Ureter (tissue), 1 donor: ENCODE measurements at regions not wholly inside any gene's neighbourhood (a gene's known extent, or its start where the extent isn't known, plus 50 kb on each side); places are given as distances from the start of the nearest gene placed in this dataset.
"Not testable (repeated sequence)": the region's sequence is repeated elsewhere in the genome, so short reads cannot be mapped to it uniquely, and the experiment has no call there.

Experiments used
- DNase-seq: peaks from one replicate; pipeline ENCODE4 v3.0.0-alpha.2; 2020; ENCODE audit warnings: low spot score
- donor health status: DM: yes; HTN: yes; CAD: no.

DNA sequence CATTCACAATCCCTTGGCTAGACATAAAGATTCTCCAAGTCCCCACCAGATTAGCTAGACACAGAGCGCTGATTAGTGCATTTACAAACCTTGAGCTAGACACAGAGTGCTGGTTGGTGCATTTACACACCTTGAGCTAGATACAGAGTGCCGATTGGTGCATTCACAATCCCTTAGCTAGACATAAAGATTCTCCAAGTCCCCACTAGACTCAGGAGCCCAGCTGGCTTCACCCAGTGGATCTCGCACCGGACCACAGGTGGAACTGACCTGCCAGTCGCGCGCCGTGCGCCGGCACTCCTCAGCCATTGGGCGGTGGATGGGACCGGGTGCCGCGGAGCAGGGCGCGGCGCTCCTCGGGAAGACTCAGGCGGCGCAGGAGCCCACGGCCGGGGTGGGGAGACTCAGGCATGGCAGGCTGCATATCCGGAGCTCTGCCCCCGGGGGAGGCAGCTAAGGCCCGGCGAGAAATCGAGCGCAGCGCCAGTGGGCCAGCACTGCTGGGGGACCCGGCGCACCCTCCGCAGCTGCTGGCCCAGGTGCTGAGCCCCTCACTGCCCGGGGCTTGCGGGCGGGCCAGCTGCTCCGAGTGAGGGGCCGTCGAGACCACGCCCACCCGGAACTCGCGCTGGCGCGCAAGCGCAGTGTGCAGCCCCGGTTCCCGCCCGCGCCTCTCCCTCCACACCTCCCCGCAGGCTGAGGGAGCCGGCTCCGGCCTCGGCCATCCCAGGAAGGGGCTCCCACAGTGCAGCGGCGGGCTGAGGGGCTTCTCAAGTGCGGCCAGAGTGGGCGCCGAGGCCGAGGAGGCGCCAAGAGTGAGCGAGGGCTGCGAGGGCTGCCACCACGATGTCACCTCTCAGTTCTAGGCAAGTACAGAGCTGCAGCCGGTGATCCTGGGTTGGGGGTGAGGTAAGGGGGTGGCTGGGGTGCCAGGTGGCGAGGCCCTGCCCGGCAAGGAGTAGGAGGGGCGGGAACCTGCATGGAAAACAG lies 773.7 kb upstream of the CITED2 start:
- DNase-seq, result not testable (repeated sequence)

DNA sequence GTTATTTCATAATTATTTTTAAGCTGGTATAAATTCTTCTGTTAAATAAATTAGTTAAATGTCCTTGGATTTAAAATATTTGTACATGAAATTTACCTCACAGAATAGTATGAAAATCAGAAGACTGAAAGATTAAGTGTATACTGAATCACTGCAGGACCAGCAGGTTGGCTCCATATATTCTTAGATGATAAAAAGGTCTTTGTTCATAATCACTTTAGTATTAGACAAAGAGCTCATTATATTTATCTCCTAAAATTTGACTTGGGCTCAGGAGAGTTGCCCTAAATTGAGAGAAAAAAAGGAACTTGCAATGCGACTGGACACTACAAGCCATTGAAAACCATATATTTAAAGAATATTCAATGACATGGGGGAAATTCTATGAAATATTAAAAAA lies 766.4 kb upstream of the CITED2 start:
- no peak for DNase-seq

DNA sequence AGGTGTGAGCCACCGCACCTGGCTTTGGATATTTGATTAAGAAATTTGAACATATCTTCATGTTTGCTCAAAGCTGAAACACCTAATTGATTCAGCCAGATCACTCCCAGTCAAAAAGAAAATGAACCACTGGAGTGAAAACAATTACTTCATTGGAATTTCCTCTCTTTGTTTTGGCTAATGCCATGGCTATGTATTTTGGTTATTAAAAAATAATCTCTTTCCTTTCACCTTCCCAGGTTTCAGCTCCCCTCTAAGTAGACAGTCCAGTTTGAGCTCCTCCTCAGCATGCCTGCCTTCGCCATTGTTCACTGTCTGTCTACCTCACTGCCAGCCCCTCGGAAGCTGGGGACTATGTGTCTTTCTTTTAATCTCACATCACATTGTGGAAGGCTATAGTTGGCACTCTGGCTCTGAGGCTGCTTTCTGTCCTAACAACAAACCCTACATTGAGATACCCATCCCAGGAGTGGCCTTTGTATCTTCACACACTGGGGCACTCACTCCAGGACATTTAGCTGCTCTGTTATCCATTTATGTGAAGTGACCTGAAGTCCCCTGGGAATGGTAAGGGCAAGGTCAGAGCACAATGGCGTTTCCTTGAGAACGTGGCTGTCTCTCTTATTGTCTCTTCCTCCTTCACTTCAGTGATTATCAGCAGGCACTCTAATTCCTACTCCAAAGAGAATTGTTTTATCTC lies 764.0 kb upstream of the CITED2 start:
- no peak for DNase-seq

DNA sequence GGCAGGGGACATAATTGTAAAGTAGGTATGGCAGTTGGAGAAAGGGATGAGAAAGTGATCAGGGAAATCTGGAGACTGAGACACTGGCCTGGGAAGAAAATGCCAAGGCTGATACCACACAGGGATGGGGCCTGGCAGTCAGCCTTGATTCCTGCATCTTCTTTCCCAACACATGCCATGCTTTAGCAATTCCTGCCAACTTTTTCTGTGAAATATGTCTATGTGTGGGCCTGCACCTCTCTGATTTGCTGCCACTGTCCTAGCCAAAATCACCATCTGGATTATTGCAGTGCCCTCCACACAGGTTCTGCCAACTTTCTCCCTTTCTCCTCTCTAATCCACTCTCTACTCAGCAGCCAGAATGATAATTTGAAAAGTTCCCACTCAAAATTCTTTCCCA lies 759.8 kb upstream of the CITED2 start:
- no peak for DNase-seq

DNA sequence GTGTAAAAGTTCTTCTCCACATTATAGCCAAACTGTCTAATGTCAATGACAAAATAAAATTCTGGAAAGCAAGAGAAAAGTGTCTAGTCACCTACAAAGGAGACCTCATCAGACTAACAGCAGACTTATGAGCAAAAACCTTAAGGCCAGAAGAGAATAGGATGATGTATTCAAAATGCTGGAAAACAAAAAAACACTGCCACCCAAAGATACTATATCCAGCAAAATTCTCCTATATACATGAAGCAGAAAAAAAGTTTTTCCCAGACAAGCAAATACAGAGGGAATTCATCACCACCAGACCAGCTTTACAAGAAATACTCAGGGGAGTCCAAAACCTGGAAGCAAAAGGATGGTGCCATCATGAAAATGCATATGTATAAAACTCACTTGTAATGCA lies 755.6 kb upstream of the CITED2 start:
- DNase-seq, result no peak

DNA sequence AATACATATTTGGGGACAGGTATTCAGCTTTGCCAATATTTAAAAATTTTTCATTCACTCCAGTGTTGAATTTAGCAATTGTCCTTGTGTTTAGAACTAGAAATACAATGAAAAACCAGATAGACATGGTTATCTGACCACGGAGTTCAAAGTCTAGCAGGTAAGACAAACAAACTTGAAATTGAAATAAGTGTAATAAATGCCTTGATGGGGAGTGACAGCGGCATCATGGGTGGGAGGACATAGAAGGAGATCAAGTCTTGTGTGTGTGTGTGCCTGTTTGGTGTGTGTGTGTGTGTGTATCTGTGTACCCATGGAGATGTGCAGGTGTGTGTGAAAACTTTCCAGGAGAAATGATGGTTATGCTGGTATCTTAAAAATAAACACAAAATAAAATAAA lies 750.0 kb upstream of the CITED2 start:
- no peak for DNase-seq

DNA sequence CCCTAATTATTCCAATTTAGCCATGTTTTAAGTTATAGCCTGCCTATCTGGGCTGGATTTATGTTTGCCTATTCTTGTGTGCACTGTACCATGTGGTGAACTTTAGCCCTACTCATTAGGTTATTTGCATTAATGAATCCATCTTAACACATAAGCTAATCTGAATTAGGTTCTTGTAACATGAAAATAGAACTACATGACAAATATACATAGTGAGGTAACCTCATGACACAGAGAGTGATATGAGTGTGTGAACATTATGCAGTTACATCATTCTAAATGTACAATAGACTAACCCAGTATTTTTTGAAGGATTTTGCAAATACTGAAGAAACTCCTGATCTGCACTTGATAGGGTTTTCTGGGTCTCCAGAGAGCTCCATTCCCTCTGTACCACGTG lies 733.7 kb upstream of the CITED2 start:
- no peak for DNase-seq

DNA sequence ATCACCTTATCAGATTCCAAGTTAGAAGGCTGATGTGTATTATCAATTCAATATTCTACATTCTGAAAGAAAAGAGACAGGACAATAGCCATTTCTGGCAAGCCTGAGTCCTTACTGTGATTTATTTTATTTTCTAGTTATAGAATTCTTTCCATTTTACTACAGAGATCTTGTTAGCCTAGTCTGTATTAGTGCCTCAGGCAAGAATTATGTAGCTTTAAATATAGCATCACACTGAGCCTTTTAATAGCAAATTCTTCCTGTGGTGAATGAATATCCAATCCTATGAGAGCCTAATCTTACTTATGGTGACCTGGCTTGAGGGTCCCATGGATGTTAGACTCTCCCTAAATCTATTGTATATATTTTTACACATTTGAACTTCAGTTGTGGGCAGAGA lies 732.8 kb upstream of the CITED2 start:
- DNase-seq, result no peak

DNA sequence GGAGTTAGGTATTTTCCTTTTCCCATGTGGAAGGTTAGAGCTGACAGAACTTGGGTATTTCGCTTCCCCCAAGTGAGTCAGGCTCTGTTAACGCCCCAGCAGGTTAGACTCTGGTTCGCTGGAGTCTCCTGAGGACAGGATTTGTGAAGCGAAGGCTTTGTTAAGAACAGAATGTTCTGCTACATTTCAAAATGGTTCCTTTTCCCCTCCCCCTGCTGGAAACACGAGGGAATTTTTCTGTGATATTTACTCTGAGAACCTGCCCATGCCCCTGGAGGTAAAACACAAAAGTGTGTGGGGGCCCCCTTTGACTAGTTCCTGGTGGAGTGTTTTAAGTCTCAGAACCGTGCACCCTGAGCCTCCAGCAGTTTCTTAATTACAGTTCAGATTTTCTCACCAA lies 731.4 kb upstream of the CITED2 start:
- no peak for DNase-seq

DNA sequence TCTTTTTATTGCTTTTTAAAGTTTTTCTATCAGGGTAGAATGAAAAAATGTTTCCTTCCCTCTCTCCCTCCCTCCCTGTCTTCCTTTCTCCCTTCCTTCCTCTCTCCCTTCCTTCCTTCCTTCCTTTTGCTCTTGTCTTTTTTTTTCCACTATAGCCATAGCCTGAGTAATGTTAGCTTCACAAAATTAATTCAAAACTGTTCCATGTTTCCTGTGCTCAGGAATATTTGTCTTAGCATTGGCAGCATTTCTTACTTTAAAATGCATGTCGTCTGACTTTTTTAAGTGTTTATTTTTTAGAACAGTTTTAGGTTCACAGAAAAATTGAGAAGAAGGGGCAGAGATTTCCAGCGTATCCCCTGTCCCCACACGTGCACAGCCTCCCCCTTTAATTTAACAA lies 730.8 kb upstream of the CITED2 start:
- no peak for DNase-seq

DNA sequence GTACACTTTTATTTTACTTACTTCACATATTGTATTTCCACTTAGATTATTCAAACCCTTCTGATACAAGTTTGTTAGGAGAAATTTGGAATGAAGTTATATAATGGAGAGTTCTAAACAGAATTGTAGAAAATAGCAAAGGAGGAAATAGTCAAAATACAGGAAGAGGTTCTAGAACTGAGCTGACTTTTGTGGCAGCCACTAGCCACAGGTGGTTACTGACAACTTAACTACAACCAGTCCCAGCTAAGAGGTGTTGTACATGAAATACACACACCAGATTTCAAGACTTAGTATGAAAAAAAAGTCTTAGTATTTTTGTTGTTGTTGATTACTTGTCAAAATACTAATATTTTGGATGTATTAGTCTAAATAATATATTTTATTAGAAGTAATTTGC lies 727.4 kb upstream of the CITED2 start:
- DNase-seq, result no peak

DNA sequence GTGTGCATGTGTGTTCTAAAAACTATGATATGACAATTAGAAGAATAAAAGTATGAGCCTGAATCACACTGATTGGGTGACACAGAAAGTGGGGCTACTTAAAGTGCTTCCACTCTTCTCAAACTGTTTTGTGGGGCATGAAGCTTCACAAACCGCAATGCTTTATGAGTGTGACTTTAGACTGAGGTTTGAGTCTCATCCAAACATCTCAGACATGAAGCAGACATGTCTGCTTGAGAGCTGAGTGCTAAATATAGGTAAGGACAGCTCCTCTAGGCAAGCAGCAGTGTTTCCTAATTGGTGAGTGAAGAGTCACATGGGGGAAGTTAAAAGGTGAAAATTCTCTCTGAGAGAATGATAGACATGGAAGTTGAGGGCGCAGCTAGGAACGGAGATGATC lies 726.9 kb upstream of the CITED2 start:
- no peak for DNase-seq

DNA sequence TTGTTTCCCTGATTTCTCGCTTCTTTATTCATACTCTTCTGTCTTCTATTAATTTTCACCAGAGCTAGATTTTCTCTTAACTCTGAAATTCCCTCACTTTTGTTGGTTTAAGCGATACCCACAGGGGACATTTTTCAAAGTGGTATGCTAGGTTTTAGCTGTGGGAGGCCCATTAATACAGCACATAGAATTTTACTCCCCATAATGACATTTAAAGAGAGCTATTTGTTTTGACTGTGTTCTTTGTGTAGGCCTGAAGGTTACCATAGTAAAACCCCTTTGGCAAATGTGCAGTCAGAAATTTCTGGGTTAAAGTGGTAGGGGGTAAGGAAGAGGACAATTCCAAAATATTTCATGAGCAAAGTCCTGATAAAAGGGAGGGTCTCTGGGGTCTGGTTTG lies 721.1 kb upstream of the CITED2 start:
- DNase-seq, result no peak

DNA sequence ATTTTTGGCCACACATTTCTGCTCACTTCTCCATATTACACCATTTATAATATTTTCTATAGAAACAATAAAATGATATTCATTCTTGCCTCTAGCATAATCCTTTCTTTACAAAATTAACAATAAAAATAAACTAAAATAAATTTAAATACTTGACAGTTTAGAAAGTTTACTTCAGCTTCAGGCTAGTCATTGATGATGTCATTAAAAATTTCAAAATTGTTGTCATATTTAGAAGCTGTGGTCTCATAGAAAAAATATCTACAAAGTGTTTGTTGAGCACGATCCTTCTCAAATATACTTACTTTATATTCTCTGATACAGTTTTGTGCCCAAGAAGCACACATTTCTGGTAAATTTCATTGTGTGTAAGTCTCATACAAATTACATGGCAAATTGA lies 717.4 kb upstream of the CITED2 start:
- DNase-seq, result no peak

DNA sequence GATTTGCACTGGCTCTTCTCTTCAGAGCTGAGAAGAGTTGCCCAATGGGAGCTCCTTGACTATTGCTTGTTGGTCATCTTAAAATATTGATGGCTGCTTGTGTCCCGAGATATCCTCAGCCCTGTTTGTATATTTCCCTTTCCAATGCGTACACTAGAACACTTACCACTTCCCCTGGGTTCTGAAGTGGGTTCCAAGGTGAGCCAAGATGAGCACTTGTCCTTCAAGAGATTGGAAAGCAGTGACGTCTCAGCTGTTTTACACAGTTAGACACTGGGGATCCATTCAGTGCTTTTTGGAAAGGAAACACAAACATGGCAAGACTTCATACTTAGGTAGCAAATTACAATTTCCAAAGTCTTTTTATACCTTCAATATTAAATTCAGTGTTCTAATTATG lies 716.4 kb upstream of the CITED2 start:
- no peak for DNase-seq

DNA sequence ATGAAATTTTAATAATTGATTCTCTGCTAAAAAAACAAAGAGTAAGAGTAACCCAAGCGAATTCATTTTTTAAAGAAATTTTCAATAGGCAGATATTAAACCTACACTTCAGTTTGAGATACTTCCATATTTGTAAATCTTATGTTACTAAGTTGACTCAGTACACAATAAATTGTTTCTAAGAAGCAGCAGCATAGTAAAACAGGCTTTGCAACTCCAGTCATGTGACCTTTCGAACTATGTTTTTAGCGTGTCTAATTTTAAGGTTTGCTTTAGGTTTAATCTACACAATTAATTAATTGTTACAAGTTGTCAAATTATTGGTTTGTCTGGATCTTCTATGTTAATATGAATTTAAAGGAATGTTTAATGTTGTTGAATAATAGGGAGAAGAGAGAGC lies 708.9 kb upstream of the CITED2 start:
- DNase-seq, result no peak

DNA sequence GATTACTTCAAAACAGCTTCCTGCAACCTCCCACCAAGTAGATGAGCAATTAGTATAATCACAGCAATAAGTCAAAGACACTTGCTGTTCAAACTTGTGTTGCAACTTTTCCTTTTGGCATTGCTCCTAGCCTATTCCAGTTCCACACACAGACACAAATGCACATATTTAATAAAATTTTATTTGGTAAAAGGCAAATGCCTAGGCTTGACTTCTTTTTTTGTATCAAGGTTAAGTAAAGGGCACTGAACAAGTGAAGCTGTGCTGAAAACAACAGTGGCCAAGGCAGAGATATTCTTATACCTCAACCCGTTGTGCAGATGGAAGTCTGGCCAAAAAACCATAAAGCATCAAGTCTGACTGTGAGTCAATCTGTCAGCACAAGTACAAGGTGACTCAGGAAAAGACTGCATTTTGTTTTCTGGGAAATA lies 708.4 kb upstream of the CITED2 start:
- no peak for DNase-seq

DNA sequence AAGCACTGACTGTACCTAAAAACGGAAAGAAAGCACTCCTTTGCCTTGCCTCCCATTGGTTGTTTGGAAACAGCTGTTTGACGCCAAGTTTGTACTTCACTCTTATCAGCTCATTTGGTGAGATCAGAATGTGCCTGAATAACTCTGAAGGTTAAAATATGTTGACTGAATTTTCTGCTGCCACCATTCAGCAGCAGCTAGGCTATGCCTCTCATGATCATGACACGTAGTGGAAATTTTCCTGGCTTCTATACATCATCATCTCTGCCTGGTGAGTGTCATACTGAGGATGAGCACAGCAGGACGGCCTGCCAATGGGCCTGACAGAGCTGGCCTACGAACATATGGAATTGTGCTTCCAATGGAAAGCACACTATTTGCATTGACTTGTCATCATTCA lies 704.9 kb upstream of the CITED2 start:
- no peak for DNase-seq

DNA sequence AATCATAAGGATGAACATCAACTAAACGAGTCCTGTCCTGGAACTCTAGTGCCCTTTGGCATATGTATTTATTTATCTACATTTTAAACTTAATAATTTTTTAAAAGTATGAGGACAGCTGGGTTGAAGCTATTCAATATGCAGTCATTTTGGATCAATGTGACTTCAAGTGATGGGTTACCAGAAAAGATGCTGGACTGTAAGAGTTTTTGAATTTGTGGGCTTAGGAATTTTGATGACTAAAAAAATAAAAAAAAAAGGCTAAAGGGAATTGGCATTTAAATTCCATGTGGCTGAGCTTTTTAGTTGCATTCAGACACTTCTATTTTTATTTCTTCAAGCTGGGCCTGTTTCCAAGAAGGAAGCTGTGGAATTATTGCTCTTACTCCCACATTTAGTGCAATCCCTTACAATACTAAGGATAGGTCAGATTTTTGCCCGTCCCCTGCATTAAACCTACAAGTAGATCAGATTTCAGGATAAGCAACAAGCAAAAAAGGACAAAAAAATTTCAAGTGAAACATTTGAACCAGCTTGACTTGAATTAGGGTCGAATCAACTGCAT lies 704.2 kb upstream of the CITED2 start:
- DNase-seq, result no peak

DNA sequence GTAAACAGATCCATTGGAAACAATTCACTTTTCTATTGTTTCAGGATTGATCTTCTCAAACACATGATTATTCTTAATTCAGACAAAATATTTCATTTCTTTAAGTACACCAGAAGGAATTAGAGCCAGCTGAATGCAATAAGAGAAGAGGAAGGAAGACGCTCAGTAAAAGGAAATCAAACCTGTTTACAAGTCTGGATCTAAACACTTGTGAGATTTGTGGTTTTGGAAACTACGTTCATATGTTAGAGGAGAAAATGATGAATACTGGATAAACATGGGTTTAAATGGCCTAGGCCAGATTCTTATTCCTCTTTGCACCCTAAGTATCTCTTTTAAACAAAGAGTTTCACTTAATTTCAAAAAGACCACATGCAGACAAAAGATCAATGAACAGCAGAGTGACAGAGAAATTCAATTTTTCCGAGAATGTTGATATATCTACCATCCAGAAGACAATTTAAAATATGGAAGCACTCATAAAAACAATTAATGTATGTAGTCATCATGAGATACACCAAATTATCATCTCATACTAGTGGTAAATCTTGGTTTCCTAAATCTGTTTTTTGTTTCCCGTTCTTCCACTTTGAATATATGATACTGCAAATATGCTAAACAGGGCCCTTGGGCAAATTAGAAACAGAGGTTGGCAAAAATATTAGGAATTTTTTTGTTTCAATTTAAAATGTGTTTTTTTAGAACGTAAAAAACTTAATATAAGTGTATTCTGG lies 703.5 kb upstream of the CITED2 start:
- DNase-seq, result no peak

DNA sequence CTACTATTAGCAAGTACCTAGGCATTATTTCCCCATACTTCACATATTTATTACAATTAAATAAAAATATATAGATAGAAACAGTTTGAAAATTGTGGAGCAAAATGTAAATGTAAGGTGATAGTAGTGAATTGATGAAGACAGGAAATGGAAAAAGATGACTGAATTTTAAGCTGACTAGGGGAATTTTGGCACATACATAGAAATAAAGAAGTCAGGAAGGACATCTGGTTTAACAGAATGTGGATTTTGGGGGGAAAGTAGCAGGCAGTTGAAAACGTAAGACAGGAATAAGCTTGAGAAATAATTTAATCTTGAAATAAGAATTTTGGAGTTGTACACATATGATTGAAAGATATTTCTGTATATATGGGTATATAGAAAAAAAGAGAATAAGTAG lies 701.7 kb upstream of the CITED2 start:
- DNase-seq, result no peak

DNA sequence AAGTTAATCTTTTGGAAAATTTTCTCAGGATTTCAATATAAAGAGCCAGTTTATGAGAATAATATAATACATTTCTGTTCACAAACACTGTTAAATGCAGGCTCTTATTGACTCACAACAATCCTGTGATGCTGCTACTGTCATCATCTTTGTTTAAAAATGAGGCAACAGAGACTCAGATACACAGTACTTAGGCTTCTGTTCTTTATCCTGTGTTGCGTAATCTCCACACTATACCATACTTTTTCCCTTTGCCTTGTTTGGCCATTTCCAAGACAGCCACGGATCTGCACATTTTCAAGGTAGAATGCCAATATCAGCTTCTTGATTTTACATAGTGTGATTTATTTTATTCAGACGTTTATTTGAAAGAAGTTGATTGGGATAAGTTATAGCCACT lies 699.0 kb upstream of the CITED2 start:
- no peak for DNase-seq
